ELR (cell line): ENCODE measurements at regions not wholly inside any gene's neighbourhood (a gene's known extent, or its start where the extent isn't known, plus 50 kb on each side); places are given as distances from the start of the nearest gene placed in this dataset.

Experiments
- DNase-seq: peaks from one replicate; pipeline ENCODE4 v3.0.0-alpha.2; 2015; ENCODE audit warnings: low read depth

GRCh38 chr5:174191076-174191475 lies 145.6 kb downstream of the NSG2 start:
- DNase-seq = no peak

DNA sequence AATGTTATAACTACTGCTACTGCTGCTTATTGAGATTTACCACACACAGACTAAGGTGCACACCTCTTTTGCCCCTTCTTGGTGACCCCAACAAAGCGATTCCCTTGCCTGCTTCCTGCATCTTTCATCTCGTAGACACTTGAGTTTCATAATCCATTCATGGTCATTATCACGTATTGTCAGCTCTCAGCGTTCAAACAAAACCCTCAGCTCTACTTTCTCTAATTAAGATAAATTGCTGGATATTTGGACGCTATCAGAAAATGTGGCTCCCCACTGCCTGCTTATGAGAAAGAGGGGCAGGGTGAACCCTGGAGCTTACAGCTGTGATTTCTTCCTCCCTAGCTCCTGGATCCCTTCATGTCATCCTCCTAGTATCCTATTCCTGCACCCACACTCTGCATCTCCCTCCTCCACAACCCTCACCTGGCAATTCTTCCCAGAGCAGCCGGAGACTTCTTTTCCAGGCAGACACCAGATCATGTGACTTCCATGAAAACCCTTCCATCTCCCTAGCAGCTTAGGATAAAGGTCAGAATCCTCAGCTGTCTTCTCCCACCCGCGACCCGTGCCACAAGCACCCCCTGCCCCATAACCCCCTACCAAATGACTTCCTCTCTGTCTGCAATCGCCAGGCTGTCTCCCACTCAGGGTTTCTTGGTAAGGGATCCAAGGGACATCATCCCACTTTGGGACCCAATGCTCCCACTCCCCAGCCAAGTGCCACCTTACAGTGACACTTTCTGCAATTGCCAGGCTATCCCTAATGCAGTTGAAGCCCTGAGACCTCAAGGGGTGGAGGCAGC lies 146.5 kb downstream of the NSG2 start:
- DNase-seq = no peak

DNA sequence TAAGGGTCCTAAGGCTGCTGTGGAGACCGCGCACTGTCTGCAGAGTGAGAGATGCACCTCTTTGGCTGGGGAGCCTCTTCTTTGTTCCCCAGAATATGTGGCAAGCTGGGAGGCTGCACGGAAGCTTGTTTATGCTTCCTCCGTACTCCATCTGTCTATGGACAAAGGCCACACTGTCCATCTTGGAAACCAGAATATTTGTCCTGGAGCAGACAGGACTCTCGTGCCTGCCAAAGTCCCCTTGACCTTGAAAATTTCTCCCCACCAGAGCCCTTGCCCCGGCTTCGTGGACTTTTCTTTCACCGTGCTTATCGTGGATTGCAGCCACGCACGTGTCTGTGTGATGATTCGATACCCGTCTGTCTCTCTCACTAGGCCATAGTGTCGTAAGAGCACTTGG lies 147.4 kb downstream of the NSG2 start:
- DNase-seq = no peak

DNA sequence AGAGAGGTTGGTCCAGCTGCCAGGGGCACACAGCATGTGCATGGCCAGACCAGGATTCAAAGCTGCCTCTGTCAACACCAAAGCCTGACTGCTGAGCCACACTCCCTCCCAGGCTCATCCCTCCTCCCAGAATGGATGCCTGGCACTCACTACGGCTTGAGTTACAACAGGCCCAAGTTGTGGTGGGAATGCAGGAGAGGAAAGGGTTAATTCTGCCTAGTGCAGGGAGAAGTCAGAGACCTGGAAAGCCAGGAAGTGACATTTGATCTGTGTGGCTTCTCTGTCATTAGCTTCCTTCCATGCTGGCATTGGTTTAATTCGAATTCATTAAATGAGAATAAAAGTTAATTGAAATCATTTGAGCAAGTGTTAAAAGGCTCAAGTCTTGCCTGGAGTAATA lies 150.0 kb downstream of the NSG2 start:
- DNase-seq = no peak

- DNase-seq = no peak
Observed at GRCh38 chr5:174197929-174198328, 152.4 kb downstream of the NSG2 start.

DNA sequence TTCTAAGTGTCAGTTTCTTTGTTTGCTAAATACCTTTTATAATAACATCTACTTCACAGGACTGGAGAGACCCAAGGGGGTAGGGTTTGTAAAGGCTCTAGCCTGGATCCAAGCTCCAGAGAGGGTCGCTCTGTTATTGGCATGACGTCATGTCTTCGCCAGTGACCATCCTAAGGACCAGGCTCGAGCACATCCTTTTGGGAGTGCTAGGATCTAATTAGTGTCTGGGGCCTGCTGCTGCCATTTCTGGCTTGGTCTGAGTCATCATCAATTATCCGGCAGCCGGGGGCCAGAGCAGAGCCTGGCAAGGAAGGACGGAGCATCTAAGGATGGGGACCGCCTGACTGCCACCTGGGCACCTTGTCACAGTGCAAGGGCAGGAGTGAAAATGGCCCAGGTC lies 153.0 kb downstream of the NSG2 start:
- DNase-seq = no peak

DNA sequence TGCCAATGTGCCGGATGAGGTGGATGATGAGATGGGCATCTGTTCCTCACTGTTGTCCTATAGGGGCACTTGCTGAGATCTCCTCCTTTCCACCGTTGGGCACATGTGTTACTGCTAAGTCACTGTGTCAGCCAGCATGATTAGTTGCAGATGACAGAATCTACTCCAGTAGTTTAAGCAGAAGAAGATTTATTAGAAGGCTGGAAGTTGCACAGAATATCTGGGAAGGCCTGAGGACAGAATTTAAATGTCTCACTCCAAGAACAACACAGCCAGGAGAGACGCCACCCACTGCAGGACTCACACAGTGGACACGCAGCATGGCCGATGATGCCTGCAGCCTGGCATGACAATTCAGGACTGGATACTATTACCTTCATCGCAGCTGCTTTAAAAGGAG lies 157.5 kb downstream of the NSG2 start:
- DNase-seq = no peak

DNA sequence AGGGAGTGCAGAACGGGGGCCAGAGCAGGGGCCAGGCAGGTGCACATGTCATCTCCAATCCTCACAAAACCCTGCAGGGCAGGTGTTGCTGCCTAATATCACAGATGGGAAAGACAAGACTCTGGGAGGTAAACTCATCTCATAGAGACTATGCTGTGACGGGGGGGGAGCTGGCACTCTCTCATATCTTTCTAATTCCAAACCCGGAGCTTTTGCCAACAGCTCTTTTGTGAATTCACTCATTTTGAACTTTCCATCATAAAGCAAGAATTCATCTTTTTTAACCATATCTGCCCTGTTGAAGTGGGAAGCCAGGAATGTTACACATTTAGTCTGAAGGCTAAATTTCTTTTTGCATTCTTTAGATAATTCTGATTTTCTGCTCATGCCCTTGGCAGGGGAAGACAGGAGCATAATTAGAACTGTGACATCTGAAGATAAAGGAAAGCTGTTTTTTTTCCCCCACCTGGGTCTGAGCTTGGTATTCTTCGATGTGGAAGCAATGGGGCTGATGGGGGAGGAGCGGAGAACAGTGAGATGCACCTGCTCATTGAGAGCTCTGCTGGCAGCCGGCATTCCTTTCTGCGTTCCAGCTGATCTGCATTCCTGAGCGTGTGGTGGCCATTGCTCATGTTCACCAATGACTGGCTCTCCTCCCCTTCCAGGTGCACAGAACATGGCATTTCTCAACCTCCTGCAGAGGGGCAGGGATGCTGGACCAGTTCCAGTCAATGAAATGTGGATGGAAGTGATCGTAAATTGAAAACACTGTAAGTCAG lies 159.2 kb downstream of the NSG2 start:
- DNase-seq = no peak

DNA sequence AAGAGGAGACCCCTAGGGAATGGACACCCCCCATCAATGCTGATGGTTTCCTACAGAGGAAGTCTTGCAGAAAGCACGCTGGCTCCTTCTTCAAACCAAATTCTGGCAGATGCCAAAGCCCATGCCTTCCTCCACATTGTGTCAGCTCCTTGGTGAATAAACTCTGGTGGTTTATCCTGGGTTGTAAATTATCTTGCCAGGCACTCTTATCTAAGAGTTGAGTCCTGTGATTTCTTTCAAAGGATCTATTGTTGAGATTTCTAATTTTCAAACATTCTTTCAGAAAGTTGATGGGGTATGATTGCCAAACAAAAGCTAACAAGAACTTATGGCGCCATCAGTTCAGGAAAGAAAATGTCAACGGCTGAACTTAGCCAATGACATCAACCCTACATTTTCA lies 160.4 kb downstream of the NSG2 start:
- DNase-seq = no peak

DNA sequence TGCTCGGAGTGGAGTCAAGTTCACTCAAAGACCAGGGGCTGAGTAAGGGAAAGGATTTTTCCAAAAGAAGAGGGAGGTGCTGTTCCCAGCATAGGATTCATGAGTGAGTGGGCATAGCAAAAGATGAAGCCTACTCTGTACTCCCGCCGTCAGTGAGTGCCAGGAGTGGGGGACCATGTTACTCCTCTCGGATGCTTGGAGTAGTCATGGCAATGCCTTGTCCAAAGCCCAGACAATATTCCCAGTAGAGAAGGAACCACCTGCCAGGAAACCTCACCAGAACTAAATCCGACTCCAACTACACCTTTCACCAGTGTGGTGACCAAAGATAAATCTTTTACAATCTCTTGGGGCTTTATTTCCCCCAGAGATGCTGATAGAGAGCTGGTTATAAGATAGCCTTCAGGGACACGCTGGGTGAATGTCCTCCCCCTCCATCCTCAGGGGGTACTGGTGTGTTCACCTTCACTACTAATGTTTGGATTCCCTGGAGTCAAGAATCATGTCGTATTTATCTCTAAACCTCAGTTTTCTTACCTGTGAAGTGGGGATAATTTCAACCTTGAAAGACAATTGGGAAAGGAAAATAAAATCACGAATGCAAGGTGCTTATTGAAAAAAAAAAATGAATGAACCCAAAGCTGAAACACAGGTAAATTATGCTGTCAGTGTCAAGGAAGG lies 165.2 kb downstream of the NSG2 start:
- no peak for DNase-seq

GRCh38 chr5:174211277-174211626 lies 165.7 kb downstream of the NSG2 start:
- no peak for DNase-seq

DNA sequence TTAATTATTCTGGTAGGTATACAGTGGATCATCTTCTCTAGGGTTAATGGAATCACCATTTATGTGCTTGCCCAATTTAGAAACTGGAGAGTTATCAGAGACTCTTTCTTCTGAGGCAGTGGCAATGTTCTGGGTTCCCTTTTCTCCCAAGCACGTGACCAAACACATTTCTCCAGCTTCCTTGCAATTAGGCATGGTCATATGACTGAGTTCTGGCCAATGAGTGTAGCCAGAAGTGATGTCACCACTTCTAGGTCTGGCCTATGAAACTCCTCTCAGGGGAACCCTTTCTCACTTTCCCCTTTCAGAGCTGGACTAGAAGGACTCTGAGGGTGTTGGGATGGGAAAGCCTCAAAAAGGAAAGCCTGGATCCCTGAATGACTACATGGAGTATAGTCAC lies 172.0 kb downstream of the NSG2 start:
- no peak for DNase-seq

DNA sequence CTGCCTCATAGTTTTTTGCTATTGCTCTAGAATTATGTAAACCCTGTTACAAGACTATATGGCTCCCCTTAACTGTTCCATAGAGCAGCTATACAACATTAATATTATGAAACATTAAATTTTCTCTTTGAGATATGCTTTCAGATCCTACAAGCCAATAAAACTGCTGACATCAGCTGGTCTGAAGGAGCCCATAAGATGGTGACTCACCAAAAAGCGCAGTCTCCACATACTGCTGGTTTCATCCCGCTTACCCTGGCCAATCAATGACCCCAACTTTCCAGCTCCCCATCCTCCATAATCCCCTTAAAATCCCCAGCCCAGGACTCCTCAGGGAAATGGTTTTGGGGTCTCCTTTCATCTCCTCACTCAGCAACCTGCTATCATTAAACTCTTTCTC lies 172.7 kb downstream of the NSG2 start:
- DNase-seq = no peak

GRCh38 chr5:174220417-174220816 lies 174.9 kb downstream of the NSG2 start:
- no peak for DNase-seq

DNA sequence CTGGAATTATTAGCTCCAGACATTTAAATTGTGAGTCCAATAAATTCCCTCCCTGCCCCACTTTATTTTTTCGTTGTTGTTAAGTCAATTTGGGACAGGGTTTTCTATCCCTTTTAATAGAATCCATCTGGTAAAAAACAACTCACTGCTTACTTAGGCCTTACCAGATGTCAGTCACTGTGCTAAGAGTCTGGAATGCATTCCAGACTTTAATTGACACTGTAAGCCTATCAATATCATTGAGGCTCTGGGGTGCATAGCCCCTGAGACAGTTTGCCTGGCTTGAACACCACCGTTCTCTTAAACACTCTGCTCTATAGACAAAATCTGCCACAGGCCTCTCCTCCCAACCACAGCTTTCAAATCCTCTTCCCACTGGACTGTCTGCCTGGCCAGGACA lies 175.9 kb downstream of the NSG2 start:
- DNase-seq = no peak

GRCh38 chr5:174221946-174222345 lies 176.4 kb downstream of the NSG2 start:
- DNase-seq = no peak

DNA sequence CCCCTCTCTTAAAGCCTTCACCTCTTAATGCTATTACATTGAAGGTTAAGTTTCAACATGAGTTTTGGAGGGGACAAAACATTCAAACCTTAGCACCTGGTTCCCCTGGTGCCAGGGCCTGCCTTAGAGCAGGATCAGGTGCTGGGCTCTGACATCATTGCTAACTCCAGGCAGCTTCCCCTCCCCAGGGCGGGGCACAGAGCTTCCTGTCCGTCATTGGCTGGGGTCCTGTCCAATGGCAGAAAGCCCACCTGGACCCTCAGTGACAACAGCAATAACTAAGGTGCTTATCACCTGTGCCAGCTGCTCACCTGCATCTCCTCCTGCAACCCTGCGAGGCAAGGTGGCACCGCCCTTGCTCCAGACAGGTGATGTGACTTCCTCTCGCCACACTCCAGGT lies 177.4 kb downstream of the NSG2 start:
- DNase-seq = no peak

DNA sequence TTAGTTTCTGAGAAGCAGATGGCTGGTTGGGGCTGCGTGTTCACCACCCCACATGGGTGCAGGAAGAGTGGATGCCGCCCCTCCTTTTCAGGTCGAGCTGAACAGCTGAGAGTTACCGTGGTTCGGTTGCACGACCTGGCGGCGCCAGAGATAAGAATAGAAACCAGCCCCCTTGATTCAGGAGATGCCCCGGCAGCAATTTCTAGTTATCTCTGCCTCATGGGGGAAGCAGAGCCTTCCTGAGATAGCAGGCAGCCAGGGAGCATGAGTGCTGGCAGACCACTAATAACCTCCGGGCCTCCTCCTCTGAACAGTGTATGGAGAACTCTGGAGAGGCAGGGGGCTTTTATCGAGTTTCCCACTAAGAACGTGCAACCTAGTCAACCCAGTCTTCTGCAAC lies 177.8 kb downstream of the NSG2 start:
- DNase-seq = no peak

DNA sequence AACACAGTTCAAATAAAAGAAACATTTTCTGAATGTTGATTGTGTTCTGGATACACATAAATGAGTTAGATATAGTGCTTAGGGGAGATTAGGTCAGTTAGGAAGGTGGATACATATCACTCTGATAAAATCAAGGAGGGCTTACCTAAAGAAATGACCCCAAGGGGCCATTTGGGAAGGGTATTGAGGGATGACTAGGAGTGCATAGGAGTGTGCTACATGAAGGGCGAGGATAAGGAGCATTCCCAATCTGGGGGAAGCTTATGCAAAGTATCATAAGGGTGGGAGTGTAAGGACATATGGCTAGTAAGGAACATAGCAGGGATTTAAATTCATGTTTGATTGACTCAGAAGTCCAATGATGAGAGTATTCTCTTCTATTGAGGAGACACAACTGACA lies 183.6 kb downstream of the NSG2 start:
- DNase-seq = no peak

GRCh38 chr5:174229514-174230370 lies 184.2 kb downstream of the NSG2 start:
- peak; percentile 23 for DNase-seq

DNA sequence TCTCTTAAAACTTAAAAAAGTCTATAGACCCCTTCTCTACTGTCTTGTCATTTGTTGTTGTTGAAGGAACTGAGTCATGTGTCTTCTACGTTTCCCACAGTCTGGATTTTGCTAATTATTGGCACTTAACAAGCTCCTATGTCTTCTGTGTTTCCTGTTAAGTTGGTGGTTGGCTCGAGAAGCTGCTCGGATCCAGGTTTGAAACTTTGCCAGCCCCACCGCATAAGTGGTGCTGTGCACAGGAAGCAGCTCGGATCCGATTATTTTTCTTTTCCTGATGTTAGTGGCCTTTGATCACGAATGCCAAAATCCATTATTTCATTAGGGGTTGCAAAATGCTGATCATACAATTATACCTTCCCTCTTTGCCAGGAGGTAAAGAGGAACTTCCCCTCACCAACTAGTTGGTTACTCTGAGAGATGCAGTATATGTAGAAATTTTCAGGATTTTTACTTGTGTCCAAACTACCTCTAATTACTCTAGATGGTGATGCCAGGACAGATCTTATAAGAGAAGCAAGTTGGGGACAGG lies 186.5 kb downstream of the NSG2 start:
- DNase-seq = no peak

GRCh38 chr5:174234388-174234787 lies 188.9 kb downstream of the NSG2 start:
- DNase-seq = no peak
